ENCODE measurements at regions not wholly inside any gene's neighbourhood (a gene's known extent, or its start where the extent isn't known, plus 50 kb on each side); places are given as distances from the start of the nearest gene placed in this dataset.

DNA sequence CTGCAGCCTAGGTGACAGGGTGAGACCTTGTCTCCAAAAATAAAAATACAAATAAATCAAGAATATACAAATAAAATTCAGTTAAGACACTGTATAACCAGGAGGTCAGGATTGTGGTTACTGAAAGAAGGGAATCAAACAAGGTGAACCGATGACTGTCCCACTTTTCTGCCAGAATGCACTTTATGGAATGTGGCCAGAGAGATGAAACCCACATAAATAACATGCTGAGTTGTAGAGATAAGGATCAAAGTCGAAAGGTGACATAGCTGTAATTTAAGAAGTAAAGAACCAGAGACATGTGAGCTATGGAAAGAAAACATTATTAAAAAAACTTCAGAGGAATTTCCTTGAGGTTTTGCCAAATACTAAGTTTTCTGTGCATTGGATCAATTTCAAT is 1098.2 kb upstream of the USP15 start:
- TF ChIP-seq, protein P1, sequence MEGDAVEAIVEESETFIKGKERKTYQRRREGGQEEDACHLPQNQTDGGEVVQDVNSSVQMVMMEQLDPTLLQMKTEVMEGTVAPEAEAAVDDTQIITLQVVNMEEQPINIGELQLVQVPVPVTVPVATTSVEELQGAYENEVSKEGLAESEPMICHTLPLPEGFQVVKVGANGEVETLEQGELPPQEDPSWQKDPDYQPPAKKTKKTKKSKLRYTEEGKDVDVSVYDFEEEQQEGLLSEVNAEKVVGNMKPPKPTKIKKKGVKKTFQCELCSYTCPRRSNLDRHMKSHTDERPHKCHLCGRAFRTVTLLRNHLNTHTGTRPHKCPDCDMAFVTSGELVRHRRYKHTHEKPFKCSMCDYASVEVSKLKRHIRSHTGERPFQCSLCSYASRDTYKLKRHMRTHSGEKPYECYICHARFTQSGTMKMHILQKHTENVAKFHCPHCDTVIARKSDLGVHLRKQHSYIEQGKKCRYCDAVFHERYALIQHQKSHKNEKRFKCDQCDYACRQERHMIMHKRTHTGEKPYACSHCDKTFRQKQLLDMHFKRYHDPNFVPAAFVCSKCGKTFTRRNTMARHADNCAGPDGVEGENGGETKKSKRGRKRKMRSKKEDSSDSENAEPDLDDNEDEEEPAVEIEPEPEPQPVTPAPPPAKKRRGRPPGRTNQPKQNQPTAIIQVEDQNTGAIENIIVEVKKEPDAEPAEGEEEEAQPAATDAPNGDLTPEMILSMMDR (IDR thresholded peaks at IDR 0.05): no peak
- TF ChIP-seq POLR2A (IDR thresholded peaks at IDR 0.05): no peak
